ENCODE measurements at regions not wholly inside any gene's neighbourhood (a gene's known extent, or its start where the extent isn't known, plus 50 kb on each side); places are given as distances from the start of the nearest gene placed in this dataset.

GRCh38 chr2:111692311-111692710, 191.7 kb downstream of the ANAPC1 start:
- no peak for DNase-seq (ENCODE audit: unreplicated experiment)
- no peak overlapping the region for H3K4me3 Mint-ChIP-seq (ENCODE audit: unreplicated experiment)
- CTCF ChIA-PET = interaction anchor here (0.6 to 1.3 kb wide), 4 partner anchors 8 to 72 kb away, joined by 3 read pairs; no protein-coding TSS in a partner anchor
- TF ChIP-seq, protein P1, sequence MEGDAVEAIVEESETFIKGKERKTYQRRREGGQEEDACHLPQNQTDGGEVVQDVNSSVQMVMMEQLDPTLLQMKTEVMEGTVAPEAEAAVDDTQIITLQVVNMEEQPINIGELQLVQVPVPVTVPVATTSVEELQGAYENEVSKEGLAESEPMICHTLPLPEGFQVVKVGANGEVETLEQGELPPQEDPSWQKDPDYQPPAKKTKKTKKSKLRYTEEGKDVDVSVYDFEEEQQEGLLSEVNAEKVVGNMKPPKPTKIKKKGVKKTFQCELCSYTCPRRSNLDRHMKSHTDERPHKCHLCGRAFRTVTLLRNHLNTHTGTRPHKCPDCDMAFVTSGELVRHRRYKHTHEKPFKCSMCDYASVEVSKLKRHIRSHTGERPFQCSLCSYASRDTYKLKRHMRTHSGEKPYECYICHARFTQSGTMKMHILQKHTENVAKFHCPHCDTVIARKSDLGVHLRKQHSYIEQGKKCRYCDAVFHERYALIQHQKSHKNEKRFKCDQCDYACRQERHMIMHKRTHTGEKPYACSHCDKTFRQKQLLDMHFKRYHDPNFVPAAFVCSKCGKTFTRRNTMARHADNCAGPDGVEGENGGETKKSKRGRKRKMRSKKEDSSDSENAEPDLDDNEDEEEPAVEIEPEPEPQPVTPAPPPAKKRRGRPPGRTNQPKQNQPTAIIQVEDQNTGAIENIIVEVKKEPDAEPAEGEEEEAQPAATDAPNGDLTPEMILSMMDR (IDR thresholded peaks at IDR 0.05; ENCODE audit: unreplicated experiment) = no peak
- H3K9me3 Mint-ChIP-seq (ENCODE audit: unreplicated experiment) = peaks cover 15% of the 10 kb centered on the region
- H3K27ac Mint-ChIP-seq (ENCODE audit: low read depth, unreplicated experiment) = no peak overlapping the region
- intact Hi-C loops (cut with micrococcal nuclease) = no loop called here
- no peaks in the 10 kb centered on the region for H3K36me3 Mint-ChIP-seq (ENCODE audit: insufficient read depth, unreplicated experiment)
- BruUV-seq (replicated peaks) = no TSS peak
- POLR2A ChIA-PET = no interaction called here
- no peaks in the 10 kb centered on the region for H3K27me3 Mint-ChIP-seq (ENCODE audit: insufficient read depth, unreplicated experiment)
- no peaks in the 10 kb centered on the region for H3K4me1 Mint-ChIP-seq (ENCODE audit: insufficient read depth, unreplicated experiment)

GRCh38 chr2:111694700-111695101, 189.3 kb downstream of the ANAPC1 start:
- Mint-ChIP-seq H3K4me1 (ENCODE audit: insufficient read depth, unreplicated experiment) (peaks cover 15% of the 10 kb centered on the region), H3K9me3 (ENCODE audit: unreplicated experiment) (peaks cover 15% of the 10 kb centered on the region), H3K27ac (ENCODE audit: low read depth, unreplicated experiment) (peak overlapping the region; percentile 52), H3K36me3 (ENCODE audit: insufficient read depth, unreplicated experiment) (no peaks in the 10 kb centered on the region), H3K4me3 (ENCODE audit: unreplicated experiment) (no peak overlapping the region), H3K27me3 (ENCODE audit: insufficient read depth, unreplicated experiment) (no peaks in the 10 kb centered on the region)
- ChIA-PET CTCF (interaction anchor here (1.0 kb wide), 1 partner anchor 75 kb away, joined by 3 read pairs; no protein-coding TSS in a partner anchor), POLR2A (interaction anchor here (0.8 kb wide), 1 partner anchor 70 kb away, joined by 4 read pairs; no protein-coding TSS in a partner anchor)
- BruUV-seq (replicated peaks) = no TSS peak
- TF ChIP-seq, protein P1 (IDR thresholded peaks at IDR 0.05; ENCODE audit: unreplicated experiment) = no peak
- intact Hi-C loops (cut with micrococcal nuclease) = no loop called here
- DNase-seq (ENCODE audit: unreplicated experiment) = peak; percentile 88

- H3K27me3 Mint-ChIP-seq (ENCODE audit: insufficient read depth, unreplicated experiment) = no peaks in the 10 kb centered on the region
- no peak for DNase-seq (ENCODE audit: unreplicated experiment)
- H3K4me1 Mint-ChIP-seq (ENCODE audit: insufficient read depth, unreplicated experiment) = peaks cover 15% of the 10 kb centered on the region
- POLR2A ChIA-PET = interaction anchor here (0.8 to 1.1 kb wide), 2 partner anchors 18 to 70 kb away, joined by 3 to 4 read pairs; no protein-coding TSS in a partner anchor
- no peak overlapping the region for H3K4me3 Mint-ChIP-seq (ENCODE audit: unreplicated experiment)
- TF ChIP-seq, protein P1 (IDR thresholded peaks at IDR 0.05; ENCODE audit: unreplicated experiment) = no peak
- no peak overlapping the region for H3K27ac Mint-ChIP-seq (ENCODE audit: low read depth, unreplicated experiment)
- H3K36me3 Mint-ChIP-seq (ENCODE audit: insufficient read depth, unreplicated experiment) = no peaks in the 10 kb centered on the region
- CTCF ChIA-PET = interaction anchor here (0.6 to 0.7 kb wide), 3 partner anchors 20 to 611 kb away, joined by 3 to 4 read pairs (median 4); no protein-coding TSS in a partner anchor
- intact Hi-C loops (cut with micrococcal nuclease) = no loop called here
- peaks cover 15% of the 10 kb centered on the region for H3K9me3 Mint-ChIP-seq (ENCODE audit: unreplicated experiment)
- no TSS peak for BruUV-seq (replicated peaks)
Measured at GRCh38 chr2:111695441-111696007, 188.5 kb downstream of the ANAPC1 start.

GRCh38 chr2:111696226-111696625, 187.8 kb downstream of the ANAPC1 start:
- peaks cover 10% of the 10 kb centered on the region for H3K9me3 Mint-ChIP-seq (ENCODE audit: unreplicated experiment)
- no peak for DNase-seq (ENCODE audit: unreplicated experiment)
- no TSS peak for BruUV-seq (replicated peaks)
- H3K27me3 Mint-ChIP-seq (ENCODE audit: insufficient read depth, unreplicated experiment) = no peaks in the 10 kb centered on the region
- H3K27ac Mint-ChIP-seq (ENCODE audit: low read depth, unreplicated experiment) = no peak overlapping the region
- POLR2A ChIA-PET = interaction anchor here (1.1 kb wide), 1 partner anchor 19 kb away, joined by 3 read pairs; no protein-coding TSS in a partner anchor
- no peak overlapping the region for H3K4me3 Mint-ChIP-seq (ENCODE audit: unreplicated experiment)
- no peaks in the 10 kb centered on the region for H3K36me3 Mint-ChIP-seq (ENCODE audit: insufficient read depth, unreplicated experiment)
- CTCF ChIA-PET = no interaction called here
- intact Hi-C loops (cut with micrococcal nuclease) = no loop called here
- H3K4me1 Mint-ChIP-seq (ENCODE audit: insufficient read depth, unreplicated experiment) = peaks cover 15% of the 10 kb centered on the region
- TF ChIP-seq, protein P1 (IDR thresholded peaks at IDR 0.05; ENCODE audit: unreplicated experiment) = no peak

Data from MCF 10A (cell line).